ENCODE measurements at regions not wholly inside any gene's neighbourhood (a gene's known extent, or its start where the extent isn't known, plus 50 kb on each side); places are given as distances from the start of the nearest gene placed in this dataset.

- Histone ChIP-seq H2AFZ (ENCODE audit: low read length) (no peak overlapping the region), H3K4me1 (ENCODE audit: insufficient read depth, low read length, poor library complexity, severe bottlenecking) (no peaks in the 10 kb centered on the region), H3K36me3 (ENCODE audit: insufficient read depth, low read length) (no peaks in the 10 kb centered on the region), H3K9me2 (ENCODE audit: insufficient read depth, low read length) (no peaks in the 10 kb centered on the region), H3K4me3 (ENCODE audit: low read depth, low read length, poor library complexity, severe bottlenecking) (no peak overlapping the region), H3K79me2 (ENCODE audit: insufficient read depth, low read depth, low read length) (no peaks in the 10 kb centered on the region), H4K20me1 (ENCODE audit: insufficient read depth, low read length) (no peaks in the 10 kb centered on the region), H3K9me3 (ENCODE audit: low read length) (no peaks in the 10 kb centered on the region), H3K4me2 (ENCODE audit: low read length) (no peak overlapping the region), H3K27ac (ENCODE audit: low read depth, low read length, poor library complexity, severe bottlenecking) (no peak overlapping the region)
- ChIA-PET CTCF (ENCODE audit: unreplicated experiment) (interaction anchor here (0.6 kb wide), 1 partner anchor 9 kb away, joined by 3 read pairs; no protein-coding TSS in a partner anchor), POLR2A (interaction anchor here (0.6 to 1.1 kb wide), 3 partner anchors 8 to 263 kb away, joined by 3 read pairs; no protein-coding TSS in a partner anchor)
- TF ChIP-seq EZH2phosphoT487 (IDR thresholded peaks at IDR 0.05; ENCODE audit: borderline replicate concordance, low read depth, low read length), result no peak
- TF ChIP-seq CTCF (conservative IDR thresholded peaks at IDR 0.05; ENCODE audit: low read length), result no peak
- BruUV-seq (replicated peaks), result no TSS peak
- intact Hi-C loops (cut with micrococcal nuclease; ENCODE audit: unreplicated experiment), result no loop called here
- no peak for DNase-seq (ENCODE audit: low spot score)
These were observed 92.1 kb upstream of the EEF1E1 start for GRCh38 chr6:8194490-8194889.

- Histone ChIP-seq H3K79me2 (ENCODE audit: insufficient read depth, low read depth, low read length) (no peaks in the 10 kb centered on the region), H3K4me2 (ENCODE audit: low read length) (no peak overlapping the region), H3K4me1 (ENCODE audit: insufficient read depth, low read length, poor library complexity, severe bottlenecking) (no peaks in the 10 kb centered on the region), H3K36me3 (ENCODE audit: insufficient read depth, low read length) (no peaks in the 10 kb centered on the region), H2AFZ (ENCODE audit: low read length) (no peak overlapping the region), H3K4me3 (ENCODE audit: low read depth, low read length, poor library complexity, severe bottlenecking) (no peak overlapping the region), H3K9me3 (ENCODE audit: low read length) (no peaks in the 10 kb centered on the region), H3K9me2 (ENCODE audit: insufficient read depth, low read length) (no peaks in the 10 kb centered on the region), H3K27ac (ENCODE audit: low read depth, low read length, poor library complexity, severe bottlenecking) (no peak overlapping the region), H4K20me1 (ENCODE audit: insufficient read depth, low read length) (no peaks in the 10 kb centered on the region)
- ChIA-PET POLR2A (interaction anchor here (1.1 kb wide), 1 partner anchor 9 kb away, joined by 3 read pairs; no protein-coding TSS in a partner anchor), CTCF (ENCODE audit: unreplicated experiment) (no interaction called here)
- intact Hi-C loops (cut with micrococcal nuclease; ENCODE audit: unreplicated experiment), result no loop called here
- no TSS peak for BruUV-seq (replicated peaks)
- no peak for DNase-seq (ENCODE audit: low spot score)
- TF ChIP-seq CTCF (conservative IDR thresholded peaks at IDR 0.05; ENCODE audit: low read length) (no peak), EZH2phosphoT487 (IDR thresholded peaks at IDR 0.05; ENCODE audit: borderline replicate concordance, low read depth, low read length) (no peak)
These were observed 91.2 kb upstream of the EEF1E1 start for GRCh38 chr6:8193541-8193940.

- Histone ChIP-seq H3K4me1 (ENCODE audit: insufficient read depth, low read length, poor library complexity, severe bottlenecking) (no peaks in the 10 kb centered on the region), H3K9me3 (ENCODE audit: low read length) (no peaks in the 10 kb centered on the region), H3K4me3 (ENCODE audit: low read depth, low read length, poor library complexity, severe bottlenecking) (no peak overlapping the region), H3K27ac (ENCODE audit: low read depth, low read length, poor library complexity, severe bottlenecking) (no peak overlapping the region), H4K20me1 (ENCODE audit: insufficient read depth, low read length) (no peaks in the 10 kb centered on the region), H3K36me3 (ENCODE audit: insufficient read depth, low read length) (no peaks in the 10 kb centered on the region), H3K9me2 (ENCODE audit: insufficient read depth, low read length) (no peaks in the 10 kb centered on the region), H3K4me2 (ENCODE audit: low read length) (no peak overlapping the region), H2AFZ (ENCODE audit: low read length) (no peak overlapping the region), H3K79me2 (ENCODE audit: insufficient read depth, low read depth, low read length) (no peaks in the 10 kb centered on the region)
- intact Hi-C loops (cut with micrococcal nuclease; ENCODE audit: unreplicated experiment), result no loop called here
- no peak for DNase-seq (ENCODE audit: low spot score)
- TF ChIP-seq EZH2phosphoT487 (IDR thresholded peaks at IDR 0.05; ENCODE audit: borderline replicate concordance, low read depth, low read length), result no peak
- no peak for TF ChIP-seq CTCF (conservative IDR thresholded peaks at IDR 0.05; ENCODE audit: low read length)
- ChIA-PET POLR2A (no interaction called here), CTCF (ENCODE audit: unreplicated experiment) (no interaction called here)
- no TSS peak for BruUV-seq (replicated peaks)
These were observed 90.2 kb upstream of the EEF1E1 start for GRCh38 chr6:8192597-8192996.
